HG02981 (cell line): ENCODE measurements at regions not wholly inside any gene's neighbourhood (a gene's known extent, or its start where the extent isn't known, plus 50 kb on each side); places are given as distances from the start of the nearest gene placed in this dataset.
A peak's percentile ranks its signal among the peaks of the same experiment; 100 is the strongest.
"Not testable (repeated sequence)": the region's sequence is repeated elsewhere in the genome, so short reads cannot be mapped to it uniquely, and the experiment has no call there.

ENCODE experiments used
- ATAC-seq: cut with Tn5 transposase; IDR thresholded peaks from one replicate; pipeline ENCODE4 v1.9.1; 2021; ENCODE audit warnings: mild to moderate bottlenecking, moderate library complexity; ENCODE audit not compliant: unreplicated experiment

DNA sequence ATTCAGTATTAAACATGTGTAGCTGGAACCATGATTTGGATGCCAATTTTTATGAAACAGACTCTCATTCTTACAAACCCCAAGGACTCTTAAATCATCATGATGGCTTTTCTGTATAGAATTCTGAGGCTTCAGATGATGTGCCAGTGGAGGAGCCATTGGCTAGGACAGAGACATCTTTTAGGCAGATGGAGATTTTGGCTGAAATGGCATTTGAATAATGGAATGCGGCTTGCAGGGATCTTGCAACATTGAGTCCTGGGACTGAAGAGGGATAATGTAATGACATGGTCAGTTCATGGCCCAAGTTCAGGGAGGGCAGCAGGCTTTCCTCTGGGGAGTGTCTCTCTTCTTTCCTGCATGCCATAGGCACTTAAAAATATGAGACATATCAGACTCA lies 172.4 kb downstream of the ABCA8 start:
- no peak for ATAC-seq

DNA sequence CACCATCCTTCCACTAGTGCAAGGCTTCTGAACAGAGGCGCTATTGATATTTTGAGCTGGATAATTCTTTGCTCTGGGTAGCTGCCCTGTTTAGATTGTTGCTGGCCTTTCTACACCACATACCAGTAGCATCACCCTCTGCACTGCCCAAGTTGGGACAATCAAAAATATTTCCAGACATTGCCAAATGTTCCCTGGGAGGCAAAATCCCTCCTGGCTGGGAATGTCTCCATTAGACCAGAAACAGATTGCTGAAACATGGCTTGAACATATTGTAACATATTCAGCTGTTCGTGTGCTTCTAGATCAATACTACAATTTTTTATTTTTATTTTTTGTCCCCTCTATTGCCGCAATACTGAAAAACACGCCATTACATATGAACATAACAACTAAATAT lies 174.6 kb downstream of the ABCA8 start:
- ATAC-seq = no peak

DNA sequence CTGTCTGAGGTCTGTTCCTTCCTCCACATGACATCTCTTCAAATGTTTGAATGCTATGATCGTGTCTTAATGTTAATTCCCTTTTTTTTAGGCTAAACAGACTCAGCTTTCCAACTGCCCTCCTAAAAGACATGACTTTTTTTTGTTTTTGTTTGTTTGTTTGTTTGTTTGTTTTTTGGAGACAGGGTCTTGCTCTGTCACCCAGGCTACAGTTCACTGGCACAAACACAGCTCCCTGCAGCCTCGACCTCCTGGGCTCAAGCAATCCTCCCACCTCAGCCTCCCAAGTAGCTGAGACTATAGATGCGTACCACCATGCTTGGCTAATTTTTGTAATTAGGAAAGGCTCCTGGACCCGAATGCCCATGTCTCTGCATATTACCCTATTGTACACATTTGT lies 176.5 kb downstream of the ABCA8 start:
- no peak for ATAC-seq

DNA sequence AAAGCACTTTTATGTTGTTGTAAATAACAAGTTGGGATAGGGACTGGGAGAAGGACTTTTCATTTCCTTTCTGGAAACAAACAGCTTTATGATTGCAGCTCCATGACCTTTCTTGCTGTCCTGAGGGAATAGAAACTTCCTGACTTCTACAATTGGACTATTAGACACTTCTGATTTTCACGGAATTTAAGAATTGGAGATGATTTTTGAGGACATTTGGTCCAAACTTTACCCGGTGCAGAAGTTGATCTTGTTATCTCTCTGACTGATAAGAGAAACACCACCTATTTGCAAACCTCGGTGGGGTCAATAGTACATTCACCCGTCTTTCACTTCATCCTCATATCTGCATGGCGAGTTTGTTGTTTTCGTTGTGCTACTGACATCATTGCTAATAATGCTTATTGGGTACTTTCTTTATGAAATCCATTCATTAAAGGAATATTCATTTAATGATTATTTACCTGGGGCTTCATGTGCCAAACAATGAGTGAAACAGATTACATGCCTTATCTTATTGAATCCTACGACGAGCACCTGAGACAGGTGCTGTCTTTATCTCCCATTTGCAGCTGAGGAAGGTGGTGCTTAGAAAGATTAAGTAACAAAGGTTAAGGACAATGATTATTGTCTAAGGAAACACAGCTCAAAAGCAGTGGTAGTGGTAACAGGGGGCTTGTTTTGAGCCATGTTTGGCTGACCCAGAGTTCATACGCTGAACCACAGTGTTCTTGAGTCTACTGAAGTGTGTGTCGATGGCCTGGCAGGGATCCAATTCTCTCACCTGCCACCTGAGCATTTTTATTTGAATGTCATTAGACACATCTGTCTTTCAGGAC lies 176.9 kb upstream of the FAM20A start:
- no peak for ATAC-seq

DNA sequence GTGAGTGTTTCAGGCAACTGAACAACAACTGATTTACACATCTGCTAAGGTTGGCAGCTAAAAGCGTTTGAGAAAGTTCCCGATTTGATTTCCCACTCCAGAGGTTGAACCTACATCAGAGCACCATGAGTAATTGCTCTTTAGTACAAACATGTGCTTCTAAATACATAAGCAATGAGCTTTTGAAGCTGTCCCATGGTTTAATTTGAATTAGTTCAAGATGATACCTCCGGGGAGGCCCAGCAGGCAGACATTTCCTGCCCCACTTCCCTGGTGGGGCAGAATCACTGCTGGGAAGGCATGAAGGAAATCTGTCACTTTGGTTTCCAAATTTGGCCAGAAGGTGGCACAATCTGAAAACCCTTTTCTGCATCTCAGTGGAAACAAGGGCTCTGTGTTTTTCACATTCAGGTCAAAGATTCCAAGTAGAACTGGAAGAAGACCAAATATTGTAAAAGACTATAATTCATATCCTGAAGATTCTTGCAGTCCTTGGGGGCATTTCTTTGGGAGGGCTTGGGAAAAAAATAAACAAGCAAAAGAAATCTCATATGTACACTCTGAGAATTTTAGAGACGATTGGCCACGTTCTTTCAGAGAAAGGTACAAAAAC lies 176.2 kb upstream of the FAM20A start:
- ATAC-seq = no peak

DNA sequence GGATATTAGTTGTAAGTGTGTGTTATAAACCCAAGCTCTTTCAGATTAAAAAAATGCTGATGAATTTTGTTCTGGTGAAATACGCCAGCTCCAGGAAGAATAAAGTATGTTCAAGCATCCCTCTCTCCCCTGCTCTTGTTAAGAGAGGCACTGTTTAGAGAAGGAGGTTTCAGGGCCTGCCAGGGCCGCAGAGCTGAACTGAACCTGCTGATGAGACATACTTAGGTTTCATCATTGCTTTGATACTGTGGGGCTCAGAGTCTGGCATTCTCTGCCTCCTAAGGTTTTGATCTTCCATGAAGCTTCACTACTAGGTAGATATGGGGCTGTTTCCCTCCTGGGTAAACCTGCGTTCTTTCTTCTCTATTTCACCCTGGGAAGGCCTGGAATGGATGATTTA lies 175.3 kb upstream of the FAM20A start:
- ATAC-seq = no peak

DNA sequence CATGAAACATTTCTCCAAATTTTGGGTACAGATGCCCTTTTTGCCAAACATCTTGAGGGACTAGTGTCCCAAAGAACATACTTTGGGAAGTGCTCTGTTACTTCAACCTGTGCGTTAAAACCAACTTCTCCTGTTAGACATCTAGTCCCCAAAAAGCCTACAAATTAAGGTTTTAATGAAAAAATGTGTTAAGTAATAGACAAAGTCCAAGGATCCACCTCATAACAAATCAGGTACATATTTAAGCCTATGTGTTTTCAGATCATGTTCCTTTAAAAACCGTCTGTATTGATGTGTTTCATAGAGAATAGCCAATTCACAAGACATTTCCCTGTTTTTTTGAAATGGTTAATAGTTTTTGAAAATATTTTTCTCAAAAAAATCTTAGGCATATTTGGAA lies 174.8 kb upstream of the FAM20A start:
- no peak for ATAC-seq

DNA sequence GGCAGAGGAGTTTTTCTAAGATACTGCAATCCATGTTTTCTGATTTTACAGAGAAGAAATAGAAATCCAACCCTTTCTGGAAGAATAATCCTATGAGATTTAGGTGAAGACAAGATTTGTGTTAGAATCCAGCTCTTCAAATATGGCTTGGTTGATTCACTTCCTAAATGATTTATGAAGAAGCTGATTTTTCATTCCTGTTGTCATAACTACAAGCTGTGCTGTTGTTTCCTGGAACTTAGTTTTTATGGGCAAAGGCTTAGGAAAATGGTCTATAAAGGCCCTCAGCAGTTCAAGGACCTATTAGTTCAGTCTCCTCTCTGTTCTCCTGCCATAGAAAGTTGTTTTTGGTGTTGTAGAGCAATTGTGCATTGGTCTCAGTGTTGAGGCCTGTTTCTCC lies 174.2 kb upstream of the FAM20A start:
- no peak for ATAC-seq

DNA sequence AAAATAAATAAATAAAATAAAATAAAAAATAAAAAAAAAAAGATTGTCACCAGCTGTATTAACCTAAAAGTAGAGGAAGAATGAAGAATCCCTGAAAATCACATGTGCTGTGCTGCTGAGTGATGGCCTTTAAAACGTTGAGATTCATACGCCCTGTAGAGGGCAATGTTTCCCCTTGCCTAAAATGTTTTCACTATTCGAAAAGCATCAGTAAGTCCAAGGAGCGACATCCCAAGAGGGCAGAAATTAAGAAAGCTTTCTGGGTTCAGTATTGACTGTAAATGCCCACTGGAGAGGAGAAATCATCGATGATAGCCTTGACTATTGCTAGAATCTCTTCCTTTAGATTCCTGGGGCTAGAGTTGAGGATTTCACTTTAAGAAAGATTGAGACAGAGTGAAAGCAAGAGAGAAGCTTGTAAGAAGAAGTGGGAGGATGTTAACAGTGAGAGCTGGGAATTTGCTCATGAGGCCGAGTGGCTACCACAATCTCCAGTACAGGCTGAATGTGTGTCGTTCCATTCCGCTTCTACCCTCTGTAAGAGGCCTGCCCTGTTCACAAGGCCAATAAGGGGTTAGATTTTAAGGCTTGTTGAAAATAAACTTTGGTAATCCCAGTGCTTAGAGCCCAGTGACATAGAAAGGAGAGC lies 170.8 kb upstream of the FAM20A start:
- ATAC-seq = peak; percentile 68

DNA sequence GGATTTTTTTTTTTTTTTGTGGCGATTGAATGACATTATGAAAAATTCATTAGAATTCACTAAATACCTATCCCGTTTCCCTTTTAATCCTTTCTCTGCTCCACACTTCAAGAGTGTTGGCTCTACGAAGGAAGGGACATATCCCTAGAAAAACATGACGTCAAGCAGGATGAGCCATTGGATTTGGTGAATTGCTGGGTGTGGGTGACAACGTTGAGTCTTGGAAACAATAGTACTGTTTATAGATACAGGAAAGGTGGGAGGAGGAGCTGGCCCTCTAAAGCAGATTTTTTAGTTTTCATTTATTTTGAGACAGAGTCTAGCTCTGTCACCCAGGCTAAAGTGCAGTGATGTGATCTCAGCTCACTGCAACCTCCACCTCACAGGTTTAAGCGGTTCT lies 167.6 kb upstream of the FAM20A start:
- ATAC-seq = no peak

DNA sequence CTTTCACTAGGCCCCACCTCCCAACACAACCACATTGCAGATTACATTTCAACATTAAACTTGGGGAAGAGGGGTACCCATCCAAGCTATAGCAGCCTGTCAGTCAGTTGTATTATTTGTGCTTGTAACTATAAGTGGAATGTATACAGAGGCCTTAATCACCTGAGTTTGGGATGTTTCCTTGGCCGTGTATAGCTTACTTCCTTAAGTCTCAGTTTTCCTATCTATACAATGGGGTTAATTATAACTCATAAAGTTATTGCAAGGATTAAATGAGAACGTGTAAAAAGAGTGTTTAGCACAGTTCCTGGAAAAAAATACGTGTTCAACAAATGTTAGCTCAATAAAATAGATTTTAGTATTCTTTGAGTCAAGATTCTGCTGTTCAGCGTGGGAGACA lies 165.5 kb upstream of the FAM20A start:
- ATAC-seq = no peak

DNA sequence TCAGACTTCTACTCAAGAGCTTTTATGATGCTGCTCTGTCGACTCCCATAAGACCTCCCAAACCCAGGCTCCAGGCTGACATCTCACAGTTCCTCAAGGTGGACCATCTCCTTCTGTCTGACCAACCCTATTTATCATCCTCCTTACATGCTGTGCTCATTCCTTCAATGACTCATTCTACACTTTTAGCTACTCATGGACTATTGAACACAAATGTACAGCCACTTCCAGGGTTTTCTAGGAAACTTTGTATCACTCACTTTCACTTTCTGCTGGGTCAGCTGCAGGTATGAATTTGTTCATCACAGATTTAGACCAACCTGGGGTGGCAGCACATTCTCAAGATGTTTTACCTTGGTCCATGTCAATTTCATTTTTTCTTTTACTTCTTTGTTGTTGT lies 162.4 kb upstream of the FAM20A start:
- ATAC-seq = no peak

DNA sequence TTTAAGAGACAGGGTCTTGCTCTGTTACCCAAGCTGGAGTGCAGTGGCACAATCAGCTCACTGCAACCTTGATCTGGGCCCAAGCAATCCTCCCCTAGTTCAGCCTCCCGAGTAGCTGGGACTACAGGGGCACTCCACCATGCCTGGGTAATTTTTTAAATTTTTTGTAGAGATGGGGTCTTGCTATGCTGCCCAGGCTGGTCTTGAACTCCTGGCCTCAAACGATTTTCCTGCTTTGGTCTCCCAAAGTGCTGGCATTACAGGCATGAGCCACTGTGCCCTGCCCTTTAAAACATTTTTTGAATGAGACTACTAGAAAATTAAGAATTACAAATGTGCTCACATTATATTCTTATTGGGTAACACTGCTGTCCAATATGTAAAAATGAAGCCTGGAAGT lies 161.7 kb upstream of the FAM20A start:
- ATAC-seq = no peak

DNA sequence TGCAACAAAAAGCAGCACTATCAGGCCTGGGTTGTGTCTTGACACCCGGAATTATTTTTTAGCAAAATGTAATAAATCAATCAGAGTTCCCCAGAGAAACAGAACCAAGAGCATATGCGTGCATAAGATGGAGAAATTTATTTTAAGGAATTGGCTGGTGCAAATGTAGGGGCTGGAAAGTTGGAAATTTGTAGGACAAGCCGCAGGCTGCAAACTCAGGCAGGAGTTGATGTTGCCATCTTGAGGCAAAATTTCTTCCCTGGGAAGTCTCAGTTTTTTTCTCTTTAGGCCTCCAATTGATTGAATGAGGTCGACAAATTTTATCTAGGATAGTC lies 158.9 kb upstream of the FAM20A start:
- no peak for ATAC-seq

DNA sequence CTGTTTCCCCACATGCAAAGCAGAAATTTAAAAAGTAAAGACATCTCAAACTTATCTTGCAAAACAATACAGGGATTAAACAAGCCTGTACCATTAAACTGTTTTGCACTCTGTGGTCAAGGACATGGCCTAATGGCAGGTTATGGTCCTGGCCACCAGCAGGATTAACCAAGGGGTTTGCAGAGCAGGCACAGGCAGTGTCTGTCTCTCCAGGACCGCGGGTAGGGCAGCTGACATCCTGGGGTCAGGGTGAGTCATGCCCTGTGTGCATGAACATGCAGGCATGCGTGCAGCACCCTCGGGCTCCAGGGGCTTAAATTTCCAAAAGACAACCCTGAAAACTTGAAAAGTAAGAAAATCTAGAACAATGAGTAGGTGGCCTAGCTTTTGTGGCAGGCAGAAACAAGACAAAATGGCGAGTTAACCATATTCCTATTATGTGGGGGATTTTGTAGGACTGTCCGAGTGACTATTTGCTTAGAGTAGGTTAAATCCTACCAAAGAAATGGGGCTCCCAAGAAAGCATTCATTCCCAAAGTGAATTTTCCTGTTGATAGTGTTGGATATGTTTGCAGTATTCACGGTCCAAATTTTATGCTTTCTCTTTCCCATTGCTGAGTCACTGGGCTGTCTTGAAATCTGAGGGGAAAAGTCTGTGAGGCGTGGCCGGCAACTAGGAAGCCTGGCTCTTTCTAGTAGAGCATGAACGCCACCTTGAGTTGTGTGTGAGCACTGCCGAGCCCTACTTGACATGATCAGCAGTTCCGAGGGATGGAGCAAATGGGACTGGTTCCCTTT lies 158.4 kb upstream of the FAM20A start:
- peak; percentile 89 for ATAC-seq

DNA sequence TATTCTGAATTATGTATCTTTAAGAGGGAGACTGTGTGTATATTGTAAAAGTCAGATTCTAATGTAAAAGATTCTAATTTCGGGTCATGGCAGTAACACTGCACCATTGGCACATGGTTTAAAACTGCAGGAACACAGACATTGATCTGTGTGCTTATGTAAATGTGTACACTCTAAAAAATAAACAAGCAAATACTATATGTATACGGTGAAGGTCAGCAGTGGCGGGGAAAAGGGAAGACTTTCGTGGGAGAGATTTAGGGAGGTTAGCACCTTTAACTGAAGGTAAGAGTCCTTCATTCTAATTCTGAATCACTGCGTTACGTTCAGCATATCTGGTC lies 157.8 kb upstream of the FAM20A start:
- no peak for ATAC-seq

DNA sequence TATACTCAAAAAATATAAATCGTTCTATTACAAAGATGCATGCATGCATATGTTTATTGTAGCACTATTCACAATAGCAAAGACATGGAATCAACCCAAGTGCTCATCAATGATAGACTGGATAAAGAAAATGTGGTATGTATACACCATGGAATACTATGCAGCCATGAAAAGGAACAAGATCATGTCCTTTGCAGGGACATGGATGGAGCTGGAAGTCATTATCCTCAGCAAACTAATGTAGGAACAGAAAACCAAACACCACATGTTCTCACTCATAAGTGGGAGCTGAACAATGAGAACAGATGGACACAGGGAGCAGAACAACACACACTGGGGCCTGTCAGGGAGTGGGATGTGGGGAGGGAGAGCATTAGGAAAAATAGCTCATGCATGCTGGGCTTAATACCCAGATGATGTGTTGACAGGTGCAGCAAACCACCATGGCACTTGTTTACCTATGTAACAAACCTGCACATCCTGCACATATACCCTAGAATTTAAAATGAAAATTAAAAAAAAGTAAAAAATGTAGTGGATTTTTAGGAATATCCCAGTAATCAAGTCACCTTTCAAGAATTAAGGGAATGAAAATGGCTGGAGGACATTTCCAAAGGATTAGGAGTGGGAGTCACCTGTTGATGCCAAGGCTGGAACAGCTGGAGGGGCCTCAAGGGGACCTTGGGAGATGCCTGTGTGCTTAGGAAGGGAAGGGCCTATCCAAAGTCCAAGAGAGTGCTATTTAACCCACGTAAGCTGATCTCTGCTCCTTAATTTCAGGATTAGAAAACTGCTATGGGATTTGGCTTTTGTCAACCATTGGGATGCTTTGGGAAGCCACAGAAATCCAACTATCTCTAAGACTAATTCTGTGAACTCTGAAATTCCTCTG lies 156.9 kb upstream of the FAM20A start:
- ATAC-seq = not testable (repeated sequence)

DNA sequence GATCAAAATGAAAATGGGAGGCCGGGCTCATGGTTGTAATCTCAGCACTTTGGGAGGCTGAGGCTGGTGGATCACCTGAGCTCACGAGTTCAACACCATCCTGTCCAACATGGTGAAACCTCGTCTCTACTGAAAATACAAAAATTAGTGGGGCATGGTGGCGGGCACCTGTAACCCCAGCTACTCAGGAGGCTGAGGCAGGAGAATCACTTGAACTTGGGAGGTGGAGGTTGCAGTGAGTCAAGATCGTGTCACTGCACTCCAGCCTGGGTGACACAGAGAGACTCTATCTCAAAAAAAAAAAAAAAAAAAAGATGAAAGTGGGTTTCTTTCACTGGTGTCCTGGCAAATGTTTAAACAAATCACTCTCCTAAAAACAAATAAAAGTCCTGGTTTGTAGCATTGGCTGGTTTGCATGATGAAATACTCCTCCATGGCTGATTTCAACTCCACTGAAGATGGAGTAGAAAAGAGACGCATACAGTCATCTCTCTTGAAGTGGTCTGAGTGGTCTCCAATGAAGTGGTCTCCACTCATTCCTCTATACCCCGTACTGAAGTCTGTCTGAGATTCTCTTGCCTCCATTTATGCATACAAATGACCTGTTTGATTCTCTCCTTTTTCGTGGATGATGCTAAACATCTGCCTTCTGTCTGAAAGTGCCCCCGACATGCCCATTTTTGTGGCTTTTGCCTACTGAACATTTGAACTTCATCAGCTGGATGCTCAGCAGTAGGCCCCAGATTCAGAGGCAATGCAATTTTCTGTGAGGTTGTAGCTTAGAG lies 153.0 kb upstream of the FAM20A start:
- ATAC-seq = no peak

DNA sequence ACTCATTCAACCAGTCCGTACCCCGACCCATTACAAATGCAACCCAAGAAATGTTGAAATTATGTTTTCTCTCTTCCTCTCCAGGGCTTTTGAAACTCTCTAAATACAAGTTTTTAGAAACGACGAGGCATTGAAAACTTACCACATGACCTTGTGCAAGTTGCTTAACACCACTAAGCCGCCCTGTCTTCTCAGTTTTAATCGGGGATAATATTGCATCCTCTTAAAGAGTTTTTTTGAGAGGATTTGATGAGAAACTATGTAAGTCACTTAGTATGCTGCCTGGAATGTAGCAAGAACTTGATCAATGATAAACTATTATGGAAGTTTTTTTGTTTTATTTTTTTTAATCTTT lies 149.0 kb upstream of the FAM20A start:
- no peak for ATAC-seq
